B cell (primary cell): ENCODE measurements at regions not wholly inside any gene's neighbourhood (a gene's known extent, or its start where the extent isn't known, plus 50 kb on each side); places are given as distances from the start of the nearest gene placed in this dataset.

Source experiments
- ATAC-seq: fragments of 200-7000 bp; cut with Tn5 transposase; one replicate; pipeline ENCODE4 v1.10.0; 2021; ENCODE audit warnings: low read depth, mild to moderate bottlenecking, moderate number of reproducible peaks, moderate library complexity
- CTCF ChIA-PET: fragments of 350-600 bp; sonication (Branson Sonifier 250); formaldehyde crosslinking; loops from one replicate; lab custom pipeline; 2021; ENCODE audit warnings: antibody characterized with exemption, inconsistent platforms; lab: Charles Lee
- POLR2A ChIA-PET: fragments of 350-600 bp; sonication (Branson Sonifier 250); formaldehyde crosslinking; loops from one replicate; lab custom pipeline; 2021; ENCODE audit warnings: antibody characterized with exemption; lab: Charles Lee
- DNase-seq: peaks from one replicate; pipeline ENCODE4 v3.0.0; 2013
- H2AFZ ChIP-seq: 2 replicates; pipeline ENCODE4 v1.6.1; 2012; ENCODE audit warnings: mild to moderate bottlenecking, low read depth, low read length; ENCODE audit not compliant: insufficient read depth, poor library complexity, severe bottlenecking
- H3K27ac ChIP-seq, 2 donors: 1 replicate in 1 of 2; 2 replicates in 1 of 2; pipeline ENCODE4 v1.5.1; 2012 to 2013; ENCODE audit warnings: low read length in 2 of 2, mild to moderate bottlenecking in 2 of 2, moderate library complexity in 1 of 2
- H3K27me3 ChIP-seq, 4 experiments: fragments of 200-600 bp in 1 of 4; sonication (generic) in 1 of 4; replicated peaks in 1 of 4; 1 replicate in 2 of 4; 2 replicates in 2 of 4; pipeline versions ENCODE4 v1.6.1 to v1.7.0; 2013 to 2016; ENCODE audit warnings: low read length in 3 of 4, mild to moderate bottlenecking in 2 of 4, mixed read lengths in 1 of 4, moderate library complexity in 1 of 4; ENCODE audit not compliant: insufficient read depth in 4 of 4, control insufficient read depth in 3 of 4; ENCODE audit errors: control extremely low read depth in 1 of 4
- H3K36me3 ChIP-seq, 2 experiments: replicated peaks in 1 of 2; 1 replicate in 1 of 2; 2 replicates in 1 of 2; pipeline versions ENCODE4 v1.6.1 to v1.7.1; 2013; ENCODE audit warnings: low read length in 1 of 2; ENCODE audit not compliant: insufficient read depth in 2 of 2, control insufficient read depth in 1 of 2; ENCODE audit errors: control extremely low read depth in 1 of 2, extremely low read depth in 1 of 2
- H3K4me1 ChIP-seq, 2 donors: fragments of 200-600 bp in 1 of 2; sonication (generic) in 1 of 2; 1 replicate in 1 of 2; 2 replicates in 1 of 2; pipeline versions ENCODE4 v1.5.1 to v1.6.1; 2013 to 2017; ENCODE audit warnings: low read length in 2 of 2; ENCODE audit not compliant: control insufficient read depth in 2 of 2, insufficient read depth in 2 of 2
- H3K4me2 ChIP-seq: replicated peaks from 2 replicates; pipeline ENCODE3; 2012; ENCODE audit warnings: mild to moderate bottlenecking, low read depth, low read length; ENCODE audit not compliant: poor library complexity, severe bottlenecking
- H3K4me3 ChIP-seq, 5 experiments: fragments of 200-600 bp in 1 of 5; sonication (generic) in 1 of 5; 1 replicate in 3 of 5; 2 replicates in 2 of 5; pipeline versions ENCODE4 v1.5.1 to v1.7.0; 2011 to 2016; ENCODE audit warnings: low read length in 4 of 5, mild to moderate bottlenecking in 4 of 5, low read depth in 2 of 5, control low read depth in 1 of 5, moderate library complexity in 1 of 5; ENCODE audit not compliant: insufficient read depth in 1 of 5; ENCODE audit errors: control extremely low read depth in 1 of 5, extremely low read depth in 1 of 5
- H3K79me2 ChIP-seq: fragments of 200-600 bp; sonication (generic); one replicate; pipeline ENCODE4 v1.6.0; 2016; ENCODE audit warnings: low read length; ENCODE audit not compliant: control insufficient read depth, insufficient read depth
- H3K9ac ChIP-seq: fragments of 200-600 bp; sonication (generic); 2 replicates; pipeline ENCODE4 v1.6.1; 2017; ENCODE audit warnings: mild to moderate bottlenecking, low read length, moderate library complexity
- H3K9me3 ChIP-seq, 3 donors: one replicate each; pipeline versions ENCODE4 v1.6.1 to v1.7.1; 2013; ENCODE audit warnings: low read length in 2 of 3; ENCODE audit not compliant: control insufficient read depth in 2 of 3, insufficient read depth in 1 of 3; ENCODE audit errors: control extremely low read depth in 1 of 3
- H4K20me1 ChIP-seq: 2 replicates; pipeline ENCODE4 v1.6.0; 2012; ENCODE audit warnings: mild to moderate bottlenecking, low read length; ENCODE audit not compliant: insufficient read depth, control insufficient read depth, poor library complexity, severe bottlenecking
- H3K27ac Mint-ChIP-seq: one replicate; pipeline ENCODE4 v1.8.0; 2021; ENCODE audit warnings: mixed read lengths
- H3K27me3 Mint-ChIP-seq: one replicate; pipeline ENCODE4 v1.8.0; 2021; ENCODE audit warnings: mixed read lengths
- H3K4me1 Mint-ChIP-seq: one replicate; pipeline ENCODE4 v1.8.0; 2021; ENCODE audit warnings: mixed read lengths
- H3K4me3 Mint-ChIP-seq: one replicate; pipeline ENCODE4 v1.8.0; 2021; ENCODE audit warnings: mixed read lengths
- H3K9me3 Mint-ChIP-seq: one replicate; pipeline ENCODE4 v1.8.0; 2022; ENCODE audit warnings: mixed read lengths; ENCODE audit not compliant: insufficient read depth
- EZH2 ChIP-seq: IDR thresholded peaks from 2 replicates; pipeline ENCODE4 v1.6.1; 2012; ENCODE audit warnings: borderline replicate concordance, low read depth, mild to moderate bottlenecking, moderate library complexity, low read length; ENCODE audit not compliant: insufficient read depth, poor library complexity, severe bottlenecking
- WGBS: methylation state at CpG from one replicate; pipeline ENCODE4 v1.1.5; 2013; ENCODE audit warnings: missing lambda C conversion rate; ENCODE audit not compliant: insufficient coverage; 5-methylcytosine and 5-hydroxymethylcytosine counted together
- intact Hi-C: fragments of 100-400 bp; cut with micrococcal nuclease; formaldehyde crosslinking; loops from one replicate; pipeline ENCODE4 v1.10.0; 2022
- TF ChIP-seq, protein P1 (sequence below): fragments of 200-600 bp; IDR thresholded peaks from one replicate; pipeline ENCODE4 v1.8.0; 2022; ENCODE audit warnings: antibody characterized with exemption, mild to moderate bottlenecking

DNA sequence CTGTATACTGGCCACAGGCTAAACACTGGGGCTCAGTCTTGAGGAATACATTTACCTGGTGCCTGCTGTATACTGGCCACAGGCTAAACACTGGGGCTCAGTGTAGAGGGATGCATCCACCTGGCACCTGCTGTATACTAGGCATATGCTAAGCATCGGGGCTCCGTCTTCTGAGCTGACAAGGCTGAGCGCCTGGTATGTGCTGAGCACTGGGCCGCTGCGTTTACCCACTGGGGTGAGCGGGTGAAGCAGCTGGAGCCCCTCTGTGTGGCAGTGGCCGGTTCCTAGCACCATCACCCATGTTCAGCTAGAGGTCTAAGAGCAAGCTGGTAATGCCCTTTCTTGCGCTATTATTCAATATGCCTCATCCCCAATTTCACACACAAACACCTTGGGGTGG is 93.4 kb downstream of the ADRA2C start:
- H3K9ac ChIP-seq, result no peak overlapping the region
- no peaks in the 10 kb centered on the region for H3K9me3 Mint-ChIP-seq
- no peaks in the 10 kb centered on the region for H3K79me2 ChIP-seq
- H3K4me3 ChIP-seq, result no peak overlapping the region
- H3K4me1 ChIP-seq, result no peaks in the 10 kb centered on the region
- H2AFZ ChIP-seq, result no peak overlapping the region
- ATAC-seq (no peak), DNase-seq (no peak)
- H3K4me1 Mint-ChIP-seq, result no peaks in the 10 kb centered on the region
- 83% methylated on average over 7 of the region's 8 CpGs for WGBS
- H3K27ac Mint-ChIP-seq, result no peak overlapping the region
- no peak for TF ChIP-seq EZH2
- TF ChIP-seq, protein P1, sequence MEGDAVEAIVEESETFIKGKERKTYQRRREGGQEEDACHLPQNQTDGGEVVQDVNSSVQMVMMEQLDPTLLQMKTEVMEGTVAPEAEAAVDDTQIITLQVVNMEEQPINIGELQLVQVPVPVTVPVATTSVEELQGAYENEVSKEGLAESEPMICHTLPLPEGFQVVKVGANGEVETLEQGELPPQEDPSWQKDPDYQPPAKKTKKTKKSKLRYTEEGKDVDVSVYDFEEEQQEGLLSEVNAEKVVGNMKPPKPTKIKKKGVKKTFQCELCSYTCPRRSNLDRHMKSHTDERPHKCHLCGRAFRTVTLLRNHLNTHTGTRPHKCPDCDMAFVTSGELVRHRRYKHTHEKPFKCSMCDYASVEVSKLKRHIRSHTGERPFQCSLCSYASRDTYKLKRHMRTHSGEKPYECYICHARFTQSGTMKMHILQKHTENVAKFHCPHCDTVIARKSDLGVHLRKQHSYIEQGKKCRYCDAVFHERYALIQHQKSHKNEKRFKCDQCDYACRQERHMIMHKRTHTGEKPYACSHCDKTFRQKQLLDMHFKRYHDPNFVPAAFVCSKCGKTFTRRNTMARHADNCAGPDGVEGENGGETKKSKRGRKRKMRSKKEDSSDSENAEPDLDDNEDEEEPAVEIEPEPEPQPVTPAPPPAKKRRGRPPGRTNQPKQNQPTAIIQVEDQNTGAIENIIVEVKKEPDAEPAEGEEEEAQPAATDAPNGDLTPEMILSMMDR, result no peak
- H3K9me3 ChIP-seq, result no peaks in the 10 kb centered on the region
- peaks cover 0 to 5% (median 0%) of the 10 kb centered on the region in 4 experiments for H3K27me3 ChIP-seq
- no peaks in the 10 kb centered on the region for H3K36me3 ChIP-seq
- no peak overlapping the region for H3K27ac ChIP-seq
- peaks cover 13% of the 10 kb centered on the region for H3K27me3 Mint-ChIP-seq
- H3K4me3 Mint-ChIP-seq, result no peak overlapping the region
- ChIA-PET CTCF (no interaction called here), POLR2A (no interaction called here)
- H3K4me2 ChIP-seq, result no peak overlapping the region
- no peaks in the 10 kb centered on the region for H4K20me1 ChIP-seq
- intact Hi-C loops, result no loop called here

DNA sequence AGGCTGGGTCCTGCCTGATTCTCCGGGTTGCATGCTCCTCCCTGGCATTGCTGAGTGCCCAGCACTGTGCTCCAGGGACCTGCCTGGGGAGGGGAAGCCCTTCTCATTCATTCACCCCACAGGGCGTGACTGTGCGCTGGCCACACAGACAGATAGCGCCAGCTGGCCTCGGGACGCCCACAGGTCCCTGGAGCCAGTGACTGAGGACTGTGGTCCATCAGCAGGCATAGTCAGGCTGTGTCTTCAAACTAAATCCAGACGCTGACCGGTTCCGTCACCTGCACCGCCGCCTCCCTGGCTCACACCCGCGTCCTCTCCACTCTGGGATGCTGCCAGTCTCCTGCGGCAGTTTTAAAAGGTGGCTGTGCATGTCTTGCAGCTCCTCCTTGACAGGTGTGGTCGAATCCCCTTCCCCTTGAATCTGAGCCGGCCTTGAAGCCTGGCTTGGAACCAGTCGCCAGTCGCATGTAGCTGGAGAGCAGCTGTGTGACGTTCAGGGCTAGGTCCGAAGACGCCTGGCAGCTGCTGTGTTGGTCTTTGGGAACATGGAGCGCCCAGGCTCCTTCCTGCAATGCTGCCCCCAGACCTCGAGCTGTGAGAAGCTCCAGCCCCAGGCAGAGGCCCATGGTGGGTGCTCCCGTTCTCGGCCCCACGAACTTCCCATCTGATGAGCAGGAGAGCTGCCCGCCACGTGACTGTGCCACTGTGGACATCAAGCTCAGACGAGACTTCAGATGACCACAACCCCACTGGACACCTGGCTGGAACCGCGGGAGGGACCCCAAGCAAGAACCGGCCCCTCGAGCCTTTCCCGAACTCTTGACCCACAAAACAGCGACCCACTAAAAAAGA is 94.1 kb downstream of the ADRA2C start:
- Histone ChIP-seq H3K79me2 (no peaks in the 10 kb centered on the region), H4K20me1 (no peaks in the 10 kb centered on the region), H3K9ac (no peak overlapping the region), H2AFZ (no peak overlapping the region), H3K4me1 (no peaks in the 10 kb centered on the region), H3K4me2 (no peak overlapping the region), H3K4me3 (no peak overlapping the region), H3K27me3 (peaks cover 0 to 12% (median 0%) of the 10 kb centered on the region in 4 experiments), H3K36me3 (no peaks in the 10 kb centered on the region), H3K27ac (no peak overlapping the region), H3K9me3 (no peaks in the 10 kb centered on the region)
- H3K9me3 Mint-ChIP-seq, result no peaks in the 10 kb centered on the region
- intact Hi-C loops, result no loop called here
- no peak overlapping the region for H3K4me3 Mint-ChIP-seq
- no peak for TF ChIP-seq EZH2
- TF ChIP-seq, protein P1, result no peak
- ATAC-seq (no peak), DNase-seq (no peak)
- H3K27ac Mint-ChIP-seq, result no peak overlapping the region
- ChIA-PET CTCF (no interaction called here), POLR2A (no interaction called here)
- peaks cover 11% of the 10 kb centered on the region for H3K27me3 Mint-ChIP-seq
- no peaks in the 10 kb centered on the region for H3K4me1 Mint-ChIP-seq
- WGBS, result 87% methylated on average over 35 of the region's 35 CpGs
